ENCODE measurements at regions not wholly inside any gene's neighbourhood (a gene's known extent, or its start where the extent isn't known, plus 50 kb on each side); places are given as distances from the start of the nearest gene placed in this dataset.

DNA sequence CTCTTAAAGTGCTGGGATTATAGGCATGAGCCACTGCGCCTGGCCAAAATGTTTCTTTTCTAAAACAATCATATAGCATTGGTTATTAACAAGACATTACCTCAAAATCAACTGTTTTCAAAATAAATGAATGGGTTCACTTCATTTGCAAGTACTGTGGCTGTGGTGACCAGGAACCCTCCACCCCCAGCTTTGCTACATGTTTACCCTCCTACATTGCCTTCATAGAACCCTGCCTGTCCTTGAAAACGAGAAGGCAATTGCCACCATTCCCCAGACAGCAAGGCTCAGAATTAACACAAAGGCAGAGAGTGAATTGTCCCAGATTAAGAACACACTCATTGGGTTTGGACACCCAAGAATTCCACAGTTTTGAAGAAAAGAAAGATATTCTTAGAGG is 116.6 kb upstream of the LGSN start:
- Histone ChIP-seq H3K4me3 (no peak overlapping the region), H3K27me3 (no peaks in the 10 kb centered on the region), H3K27ac (no peak overlapping the region), H3K4me1 (no peaks in the 10 kb centered on the region), H3K36me3 (no peaks in the 10 kb centered on the region), H3K9me3 (no peaks in the 10 kb centered on the region)
- in situ Hi-C loops (cut with MboI; ENCODE audit: low sequenced_read_pairs in 4 of 4) (no loop called here), intact Hi-C loops (cut with DNase I; ENCODE audit: low total_unique reads) (no loop called here)
- TF ChIP-seq, protein P1, sequence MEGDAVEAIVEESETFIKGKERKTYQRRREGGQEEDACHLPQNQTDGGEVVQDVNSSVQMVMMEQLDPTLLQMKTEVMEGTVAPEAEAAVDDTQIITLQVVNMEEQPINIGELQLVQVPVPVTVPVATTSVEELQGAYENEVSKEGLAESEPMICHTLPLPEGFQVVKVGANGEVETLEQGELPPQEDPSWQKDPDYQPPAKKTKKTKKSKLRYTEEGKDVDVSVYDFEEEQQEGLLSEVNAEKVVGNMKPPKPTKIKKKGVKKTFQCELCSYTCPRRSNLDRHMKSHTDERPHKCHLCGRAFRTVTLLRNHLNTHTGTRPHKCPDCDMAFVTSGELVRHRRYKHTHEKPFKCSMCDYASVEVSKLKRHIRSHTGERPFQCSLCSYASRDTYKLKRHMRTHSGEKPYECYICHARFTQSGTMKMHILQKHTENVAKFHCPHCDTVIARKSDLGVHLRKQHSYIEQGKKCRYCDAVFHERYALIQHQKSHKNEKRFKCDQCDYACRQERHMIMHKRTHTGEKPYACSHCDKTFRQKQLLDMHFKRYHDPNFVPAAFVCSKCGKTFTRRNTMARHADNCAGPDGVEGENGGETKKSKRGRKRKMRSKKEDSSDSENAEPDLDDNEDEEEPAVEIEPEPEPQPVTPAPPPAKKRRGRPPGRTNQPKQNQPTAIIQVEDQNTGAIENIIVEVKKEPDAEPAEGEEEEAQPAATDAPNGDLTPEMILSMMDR (IDR thresholded peaks at IDR 0.05 in 4 of 5, conservative IDR thresholded peaks at IDR 0.05 in 1 of 5) = no peak
- TF ChIP-seq POLR2A (IDR thresholded peaks at IDR 0.05) = no peak
- DNase-seq (no peak), ATAC-seq (no peak)

DNA sequence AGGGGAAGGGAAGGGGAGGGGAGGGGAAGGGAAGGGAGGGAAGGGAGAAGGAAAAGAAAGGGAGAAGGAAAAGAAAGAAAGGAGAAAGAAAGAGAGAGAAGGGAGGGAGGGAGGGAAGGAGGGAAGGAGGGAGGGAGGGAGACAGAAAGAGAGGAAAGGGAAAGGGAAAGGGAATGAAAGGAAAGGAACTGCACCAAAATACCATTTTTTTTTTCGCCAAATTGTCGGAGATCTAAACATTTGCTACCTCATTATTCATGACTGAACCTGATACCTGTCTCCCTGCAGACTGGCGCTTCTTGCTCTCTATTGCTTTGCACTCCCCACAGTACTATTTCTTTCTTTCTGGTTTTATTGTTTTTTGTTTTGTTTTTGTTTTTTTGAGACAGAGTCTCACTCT is 117.3 kb upstream of the LGSN start:
- Histone ChIP-seq H3K4me3 (no peak overlapping the region), H3K27ac (no peak overlapping the region), H3K36me3 (no peaks in the 10 kb centered on the region), H3K9me3 (no peaks in the 10 kb centered on the region), H3K4me1 (no peaks in the 10 kb centered on the region), H3K27me3 (no peaks in the 10 kb centered on the region)
- TF ChIP-seq, protein P1 (IDR thresholded peaks at IDR 0.05 in 4 of 5, conservative IDR thresholded peaks at IDR 0.05 in 1 of 5) = no peak
- no peak for TF ChIP-seq POLR2A (IDR thresholded peaks at IDR 0.05)
- intact Hi-C loops (cut with DNase I; ENCODE audit: low total_unique reads) (no loop called here), in situ Hi-C loops (cut with MboI; ENCODE audit: low sequenced_read_pairs in 4 of 4) (no loop called here)
- ATAC-seq = no peak
- no peak for DNase-seq

DNA sequence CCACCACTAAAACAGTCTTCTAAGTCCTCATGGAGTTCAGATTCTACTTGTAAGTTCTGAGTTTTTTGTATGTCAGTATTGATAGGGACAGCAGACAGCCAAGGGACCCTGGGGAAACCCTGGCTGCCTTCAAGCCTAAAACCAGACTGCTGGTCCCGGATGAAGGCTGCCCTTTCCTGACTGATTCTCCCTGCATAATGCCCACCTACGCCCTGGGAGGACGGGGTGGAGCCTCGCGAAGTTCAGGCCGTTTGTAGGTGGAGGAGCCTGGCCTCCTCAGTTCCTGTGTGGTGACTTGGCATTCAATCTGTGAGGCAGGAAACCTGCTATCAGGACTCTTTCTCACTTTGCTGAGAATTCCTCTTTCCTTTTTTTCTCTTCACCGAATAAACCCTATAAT is 120.3 kb upstream of the LGSN start:
- Histone ChIP-seq H3K9me3 (no peaks in the 10 kb centered on the region), H3K4me3 (no peak overlapping the region), H3K36me3 (no peaks in the 10 kb centered on the region), H3K4me1 (peaks cover 0 to 3% of the 10 kb centered on the region in 2 donors), H3K27ac (no peak overlapping the region), H3K27me3 (no peaks in the 10 kb centered on the region)
- DNase-seq (no peak), ATAC-seq (no peak)
- TF ChIP-seq POLR2A (IDR thresholded peaks at IDR 0.05) = no peak
- TF ChIP-seq, protein P1 (IDR thresholded peaks at IDR 0.05 in 4 of 5, conservative IDR thresholded peaks at IDR 0.05 in 1 of 5) = no peak
- in situ Hi-C loops (cut with MboI; ENCODE audit: low sequenced_read_pairs in 4 of 4) = no loop called here
- intact Hi-C loops (cut with DNase I; ENCODE audit: low total_unique reads) = loop anchor here (10.0 kb wide), 1 partner anchor 365 kb away; no protein-coding TSS in a partner anchor

DNA sequence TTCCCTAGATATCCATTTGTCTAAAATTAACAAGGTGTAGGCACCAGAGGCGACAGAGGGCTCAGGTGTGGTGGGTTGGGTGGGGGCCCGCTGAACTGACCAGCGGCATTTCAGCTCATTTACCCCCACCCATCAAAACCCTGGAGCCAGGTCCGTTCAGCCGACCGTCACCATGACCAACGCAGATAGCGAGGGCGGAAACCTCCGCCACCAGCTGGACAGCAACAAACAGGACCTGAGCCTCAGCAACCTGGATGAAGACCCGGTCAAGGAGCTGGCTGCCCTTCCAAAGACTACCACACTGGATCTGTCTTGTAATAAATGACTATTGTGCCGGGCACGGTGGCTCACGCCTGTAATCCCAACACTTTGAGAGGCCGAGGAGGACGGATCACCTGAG is 120.8 kb upstream of the LGSN start:
- intact Hi-C loops (cut with DNase I; ENCODE audit: low total_unique reads) (loop anchor here (10.0 kb wide), 1 partner anchor 364 kb away; no protein-coding TSS in a partner anchor), in situ Hi-C loops (cut with MboI; ENCODE audit: low sequenced_read_pairs in 4 of 4) (no loop called here)
- no peak overlapping the region for H3K27ac ChIP-seq
- H3K27me3 ChIP-seq = no peaks in the 10 kb centered on the region
- no peak for TF ChIP-seq POLR2A (IDR thresholded peaks at IDR 0.05)
- TF ChIP-seq, protein P1 (IDR thresholded peaks at IDR 0.05 in 4 of 5, conservative IDR thresholded peaks at IDR 0.05 in 1 of 5) = no peak
- H3K4me1 ChIP-seq = peaks cover 0 to 3% of the 10 kb centered on the region in 2 donors
- H3K36me3 ChIP-seq = no peaks in the 10 kb centered on the region
- ATAC-seq = no peak
- no peak overlapping the region for H3K4me3 ChIP-seq
- H3K9me3 ChIP-seq = no peaks in the 10 kb centered on the region
- no peak for DNase-seq
